Neural cell (in vitro differentiated cells): ENCODE measurements at regions not wholly inside any gene's neighbourhood (a gene's known extent, or its start where the extent isn't known, plus 50 kb on each side); places are given as distances from the start of the nearest gene placed in this dataset.

ENCODE experiments used
- H2AFZ ChIP-seq: fragments of 200-600, 300-800 bp; sonication (generic), shearing (Covaris generic); 2 replicates; pipeline ENCODE4 v1.6.0; 2014; ENCODE audit warnings: low read depth, mild to moderate bottlenecking, antibody characterized with exemption, low read length, moderate library complexity
- H3F3A ChIP-seq: fragments of 200-600 bp; shearing (Covaris generic); 2 replicates; pipeline ENCODE4 v1.6.1; 2016; ENCODE audit warnings: mild to moderate bottlenecking, moderate library complexity, mixed read lengths, antibody characterized with exemption, low read length; ENCODE audit not compliant: insufficient read depth, poor library complexity, severe bottlenecking
- H3K27ac ChIP-seq: fragments of 200-600, 300-800 bp; sonication (generic), shearing (Covaris generic); 2 replicates; pipeline ENCODE4 v1.5.1; 2014; ENCODE audit warnings: mild to moderate bottlenecking, low read length, moderate library complexity
- H3K27me3 ChIP-seq: fragments of 300-800, 200-600 bp; sonication (generic), shearing (Covaris generic); 2 replicates; pipeline ENCODE4 v1.6.0; 2014; ENCODE audit warnings: mild to moderate bottlenecking, low read depth, low read length, moderate library complexity; ENCODE audit not compliant: insufficient read depth
- H3K36me3 ChIP-seq: fragments of 300-800, 200-600 bp; sonication (generic), shearing (Covaris generic); 2 replicates; pipeline ENCODE4 v1.5.1; 2014; ENCODE audit warnings: mild to moderate bottlenecking, antibody characterized with exemption, low read length, moderate library complexity; ENCODE audit not compliant: insufficient read depth
- H3K4me2 ChIP-seq: fragments of 300-800, 200-600 bp; sonication (generic), shearing (Covaris generic); 2 replicates; pipeline ENCODE4 v1.6.0; 2014; ENCODE audit warnings: mild to moderate bottlenecking, low read length
- H3K4me3 ChIP-seq: fragments of 300-800, 200-600 bp; sonication (generic), shearing (Covaris generic); 2 replicates; pipeline ENCODE4 v1.5.1; 2014; ENCODE audit warnings: mild to moderate bottlenecking, low read length, moderate library complexity
- H3K79me2 ChIP-seq: fragments of 200-600 bp; shearing (Covaris generic); replicated peaks from 2 replicates; pipeline ENCODE4 v1.6.0; 2014; ENCODE audit warnings: mild to moderate bottlenecking, low read length, moderate library complexity; ENCODE audit not compliant: insufficient read depth
- H3K9ac ChIP-seq: fragments of 300-800, 200-600 bp; sonication (generic), shearing (Covaris generic); 2 replicates; pipeline ENCODE4 v1.6.1; 2016; ENCODE audit warnings: mild to moderate bottlenecking, low read length, mixed read lengths
- H3K9me2 ChIP-seq: fragments of 200-600 bp; shearing (Covaris generic); 2 replicates; pipeline ENCODE4 v1.6.1; 2016; ENCODE audit warnings: mild to moderate bottlenecking, low read length, mixed read lengths; ENCODE audit not compliant: insufficient read depth
- H3K9me3 ChIP-seq: fragments of 200-600, 300-800 bp; sonication (generic), shearing (Covaris generic); 2 replicates; pipeline ENCODE4 v1.6.1; 2016; ENCODE audit warnings: mild to moderate bottlenecking, mixed run types, low read length, moderate library complexity, mixed read lengths
- H4K20me1 ChIP-seq: fragments of 200-600 bp; shearing (Covaris generic); 2 replicates; pipeline ENCODE4 v1.6.1; 2016; ENCODE audit warnings: mild to moderate bottlenecking, mixed run types; ENCODE audit not compliant: insufficient read depth
- CTCF ChIP-seq: fragments of 450-650 bp; IDR thresholded peaks from 2 replicates; pipeline ENCODE4 v1.5.1; 2014; ENCODE audit warnings: antibody characterized with exemption, mild to moderate bottlenecking, moderate library complexity; ENCODE audit not compliant: poor library complexity, severe bottlenecking
- EP300 ChIP-seq: fragments of 450-650 bp; conservative IDR thresholded peaks from 2 replicates; pipeline ENCODE4 v1.6.1; 2014; ENCODE audit warnings: antibody characterized with exemption, mild to moderate bottlenecking, moderate library complexity; ENCODE audit not compliant: poor library complexity, severe bottlenecking
- EZH2 ChIP-seq: fragments of 200-600, 300-800 bp; shearing (Covaris generic), sonication (generic); IDR thresholded peaks from 2 replicates; pipeline ENCODE4 v1.6.1; 2014; ENCODE audit warnings: antibody characterized with exemption, low read length, borderline replicate concordance, mild to moderate bottlenecking; ENCODE audit not compliant: insufficient read depth, poor library complexity, severe bottlenecking
- MXI1 ChIP-seq: fragments of 450-650 bp; conservative IDR thresholded peaks from 2 replicates; pipeline ENCODE4 v1.6.1; 2014; ENCODE audit warnings: antibody characterized with exemption, mild to moderate bottlenecking; ENCODE audit not compliant: poor library complexity, severe bottlenecking
- POLR2AphosphoS5 ChIP-seq: IDR thresholded peaks from 2 replicates; pipeline ENCODE4 v1.6.1; 2012
- RAD21 ChIP-seq: fragments of 450-650 bp; conservative IDR thresholded peaks from 2 replicates; pipeline ENCODE4 v1.6.1; 2014; ENCODE audit warnings: antibody characterized with exemption, mild to moderate bottlenecking, moderate library complexity
- REST ChIP-seq: IDR thresholded peaks from 2 replicates; pipeline ENCODE4 v1.6.1; 2012; ENCODE audit warnings: borderline replicate concordance
- SMC3 ChIP-seq: fragments of 450-650 bp; conservative IDR thresholded peaks from 2 replicates; pipeline ENCODE4 v1.6.1; 2014; ENCODE audit warnings: antibody characterized with exemption, mild to moderate bottlenecking, moderate library complexity; ENCODE audit not compliant: poor library complexity
- TAF1 ChIP-seq: IDR thresholded peaks from 2 replicates; pipeline ENCODE4 v1.6.1; 2012; ENCODE audit warnings: low read depth

- H3K9me3 ChIP-seq = no peaks in the 10 kb centered on the region
- H3K79me2 ChIP-seq = no peaks in the 10 kb centered on the region
- H3F3A ChIP-seq = no peaks in the 10 kb centered on the region
- no peak overlapping the region for H3K4me2 ChIP-seq
- no peaks in the 10 kb centered on the region for H3K9me2 ChIP-seq
- no peaks in the 10 kb centered on the region for H3K36me3 ChIP-seq
- no peak overlapping the region for H2AFZ ChIP-seq
- H3K27ac ChIP-seq = no peak overlapping the region
- H4K20me1 ChIP-seq = no peaks in the 10 kb centered on the region
- TF ChIP-seq EZH2 = no peak
- no peak for TF ChIP-seq MXI1
- no peak for TF ChIP-seq RAD21
- TF ChIP-seq REST = no peak
- TF ChIP-seq POLR2AphosphoS5 = no peak
- TF ChIP-seq TAF1 = no peak
- no peak for TF ChIP-seq EP300
- TF ChIP-seq SMC3 = no peak
- no peak for TF ChIP-seq CTCF
- H3K9ac ChIP-seq = no peak overlapping the region
- H3K27me3 ChIP-seq = no peaks in the 10 kb centered on the region
- H3K4me3 ChIP-seq = no peak overlapping the region
These were observed 101.0 kb downstream of the LSM3 start for GRCh38 chr3:14279626-14280061.

GRCh38 chr3:14280326-14280725 is 101.7 kb downstream of the LSM3 start:
- TF ChIP-seq MXI1 = no peak
- TF ChIP-seq CTCF = no peak
- TF ChIP-seq REST = no peak

More at GRCh38 chr3:14280326-14280725, 101.7 kb downstream of the LSM3 start:
- no peak overlapping the region for H3K27ac ChIP-seq
- H3F3A ChIP-seq = no peaks in the 10 kb centered on the region
- no peak overlapping the region for H3K4me3 ChIP-seq
- no peaks in the 10 kb centered on the region for H3K9me3 ChIP-seq
- H3K27me3 ChIP-seq = no peaks in the 10 kb centered on the region
- no peak overlapping the region for H2AFZ ChIP-seq
- no peaks in the 10 kb centered on the region for H3K9me2 ChIP-seq
- no peak overlapping the region for H3K4me2 ChIP-seq
- no peak overlapping the region for H3K9ac ChIP-seq
- H3K79me2 ChIP-seq = no peaks in the 10 kb centered on the region
- no peaks in the 10 kb centered on the region for H3K36me3 ChIP-seq
- H4K20me1 ChIP-seq = no peaks in the 10 kb centered on the region
